NCI-H446 (cell line): ENCODE measurements at regions not wholly inside any gene's neighbourhood (a gene's known extent, or its start where the extent isn't known, plus 50 kb on each side); places are given as distances from the start of the nearest gene placed in this dataset.

Experiments used
- DNase-seq, 2 experiments: peaks; one replicate each; lab custom pipeline; 2025; lab: John Stamatoyannopoulos, UW

DNA sequence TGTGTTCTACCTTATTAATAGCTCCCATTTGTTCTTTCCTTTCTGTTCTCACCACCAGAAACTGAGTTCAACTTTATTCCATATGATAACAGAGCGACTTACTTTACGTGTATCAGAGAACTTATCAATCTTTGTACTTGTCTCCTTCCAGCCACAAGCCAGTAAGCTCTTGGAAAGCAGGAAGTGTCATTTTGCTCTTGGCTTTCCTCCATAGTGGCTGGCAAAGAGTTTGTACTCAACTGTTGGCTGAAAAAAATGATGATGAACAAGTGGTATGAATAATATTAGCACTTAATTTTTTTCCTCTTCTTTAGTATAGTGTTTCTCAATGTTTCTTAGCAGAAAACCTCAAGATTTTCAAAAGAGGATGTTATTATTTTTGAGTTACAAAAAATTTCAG lies 182.4 kb upstream of the TOM1L1 start:
- peak in 1 of 2 experiments; percentile 3 for DNase-seq

DNA sequence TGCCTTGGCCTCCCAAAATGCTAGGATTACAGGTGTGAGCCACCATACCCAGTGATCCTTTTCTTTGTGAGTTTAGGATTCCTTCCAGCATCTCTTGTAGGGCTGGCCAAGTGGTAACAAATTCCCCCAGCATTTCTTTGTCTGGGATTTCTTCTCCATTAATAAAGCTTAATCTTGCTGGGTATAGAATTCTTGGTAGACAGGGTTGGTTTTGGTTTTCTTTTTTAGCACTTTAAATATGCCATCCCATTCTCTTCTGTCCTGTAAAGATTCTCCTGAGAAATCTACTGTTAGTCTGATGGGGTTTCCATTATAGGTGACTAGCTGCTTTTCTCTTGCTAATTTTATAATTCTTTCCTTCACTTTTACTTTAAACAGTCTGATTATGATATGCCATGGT lies 173.0 kb upstream of the TOM1L1 start:
- DNase-seq: no peak

DNA sequence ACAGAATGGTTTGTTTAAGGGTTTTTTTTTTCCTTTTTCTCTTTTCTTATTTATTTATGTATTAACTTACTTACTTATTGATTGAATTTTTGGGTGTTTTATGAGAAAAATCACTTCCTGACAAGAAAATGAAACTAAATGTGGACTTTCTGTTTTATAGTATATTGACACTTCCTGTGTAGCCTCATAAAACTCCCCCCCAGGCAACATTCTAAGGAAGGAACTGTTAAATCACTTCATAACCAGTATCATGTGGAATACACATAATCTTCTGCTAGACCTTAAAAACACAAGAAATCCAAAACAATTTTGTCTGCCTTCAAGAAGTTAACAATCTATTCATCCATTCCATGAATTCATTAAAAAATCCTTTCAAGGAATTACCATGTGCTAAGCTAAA lies 164.1 kb upstream of the TOM1L1 start:
- no peak for DNase-seq

DNA sequence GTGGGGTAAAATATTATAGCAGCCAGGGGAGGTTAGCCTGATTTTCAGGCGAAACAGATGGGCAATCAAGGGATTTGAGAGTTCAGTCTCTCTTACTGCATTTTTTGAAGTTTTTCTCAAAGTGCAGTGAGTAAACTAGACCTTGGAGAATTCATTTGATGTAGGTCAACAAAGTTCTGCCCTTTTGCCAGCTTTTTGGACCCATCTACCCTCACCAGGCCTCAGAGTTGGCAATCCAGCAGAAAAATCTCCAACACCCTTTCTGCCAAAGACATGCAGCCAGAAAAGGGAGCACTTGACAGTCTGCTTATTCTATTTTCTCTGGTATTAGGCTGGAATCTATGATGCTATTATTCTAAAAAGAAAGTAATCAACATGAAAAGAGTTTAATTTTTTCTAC lies 162.2 kb upstream of the TOM1L1 start:
- no peak for DNase-seq

DNA sequence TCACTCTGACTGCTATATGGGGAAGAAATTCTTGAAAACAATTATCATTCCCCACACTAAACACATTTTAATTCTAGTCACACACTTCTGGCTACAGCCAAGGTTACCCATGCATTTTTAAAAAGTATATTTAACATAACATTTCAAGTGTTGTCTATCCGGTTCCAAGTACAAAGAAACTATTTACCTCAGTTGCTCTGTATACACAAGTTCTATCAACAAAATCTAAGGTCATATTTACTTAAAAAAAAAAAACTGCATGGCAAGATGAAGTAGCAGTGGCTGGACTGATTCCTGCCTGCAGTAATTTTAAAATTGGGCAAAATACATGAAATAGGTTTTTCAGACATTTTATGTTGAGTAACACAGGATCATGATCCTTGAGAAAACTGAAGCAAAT lies 155.9 kb upstream of the TOM1L1 start:
- no peak for DNase-seq

DNA sequence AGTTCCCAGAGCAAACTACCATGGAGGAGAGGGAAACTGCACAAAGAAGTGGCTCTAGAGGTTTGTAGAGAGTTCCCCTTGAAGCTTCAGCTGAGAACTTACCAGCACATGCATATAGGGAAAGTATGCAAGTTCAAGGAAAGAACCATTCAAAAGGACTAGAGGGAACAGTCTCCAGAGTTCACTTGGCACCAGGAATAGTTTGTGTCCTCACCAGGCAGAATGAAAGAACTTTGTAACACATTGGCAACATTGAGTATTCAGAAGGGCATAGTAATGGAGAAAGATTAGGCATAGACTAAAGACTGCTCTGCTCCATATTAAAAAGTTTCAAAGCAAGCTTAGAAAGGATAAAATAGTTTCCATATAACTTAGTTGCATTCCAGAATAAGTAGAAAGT lies 155.4 kb upstream of the TOM1L1 start:
- no peak for DNase-seq

DNA sequence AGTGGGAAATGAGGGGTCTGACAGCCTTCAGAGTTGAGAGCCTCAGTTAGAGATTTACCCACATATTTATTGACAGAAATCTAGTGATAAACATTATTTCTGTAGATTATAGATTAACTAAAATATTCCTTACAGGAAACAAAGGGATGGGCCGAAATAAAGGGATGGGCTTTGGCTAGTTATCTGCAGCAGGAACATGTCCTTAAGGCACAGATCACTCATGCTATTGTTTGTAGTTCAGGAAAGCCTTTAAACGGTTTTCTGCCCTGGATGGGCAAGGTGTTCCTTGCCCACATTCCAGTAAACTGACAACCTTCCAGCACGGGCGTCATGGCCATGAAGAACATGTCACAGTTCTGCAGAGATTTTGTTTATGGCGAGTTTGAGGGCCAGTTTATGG lies 154.8 kb upstream of the TOM1L1 start:
- DNase-seq: no peak

DNA sequence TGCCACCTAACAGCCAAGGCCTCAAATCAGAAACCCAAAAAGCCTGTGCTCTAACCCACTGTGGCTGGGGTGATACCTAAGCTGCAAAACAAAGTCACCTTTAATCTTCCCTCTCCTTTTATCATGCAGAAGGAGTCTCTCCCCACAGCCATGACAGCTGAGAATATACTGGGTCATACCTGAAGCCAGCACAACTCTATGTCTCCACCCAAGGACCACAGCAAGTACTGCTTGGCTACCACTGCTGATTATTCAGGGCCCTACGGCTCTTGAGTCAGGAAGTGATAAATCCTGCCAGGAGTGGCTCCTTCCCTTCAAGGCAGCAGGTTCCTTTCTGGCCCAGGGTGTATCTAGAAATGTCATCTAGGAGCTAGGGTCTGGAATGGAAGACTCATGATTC lies 151.5 kb upstream of the TOM1L1 start:
- DNase-seq: no peak

DNA sequence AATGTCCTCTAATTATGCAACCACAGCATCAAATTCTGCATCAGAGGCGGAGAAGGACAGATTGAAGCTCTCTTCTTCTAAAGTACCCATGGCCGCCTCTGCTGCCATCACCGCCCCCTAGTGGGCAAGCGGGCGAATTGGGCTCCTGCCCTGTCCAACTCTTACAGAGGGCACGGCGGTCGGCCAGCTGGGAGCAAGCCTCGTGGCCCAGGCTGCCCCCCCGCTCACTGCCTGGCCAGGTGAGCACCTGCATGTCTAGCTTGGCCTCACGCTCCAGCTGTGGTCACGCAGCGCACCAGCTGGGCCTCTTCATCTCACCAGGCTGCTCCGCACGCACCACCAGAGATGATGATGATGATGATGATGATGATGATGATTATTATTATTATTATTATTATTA lies 146.1 kb upstream of the TOM1L1 start:
- DNase-seq: peak in 1 of 2 experiments; percentile 8

DNA sequence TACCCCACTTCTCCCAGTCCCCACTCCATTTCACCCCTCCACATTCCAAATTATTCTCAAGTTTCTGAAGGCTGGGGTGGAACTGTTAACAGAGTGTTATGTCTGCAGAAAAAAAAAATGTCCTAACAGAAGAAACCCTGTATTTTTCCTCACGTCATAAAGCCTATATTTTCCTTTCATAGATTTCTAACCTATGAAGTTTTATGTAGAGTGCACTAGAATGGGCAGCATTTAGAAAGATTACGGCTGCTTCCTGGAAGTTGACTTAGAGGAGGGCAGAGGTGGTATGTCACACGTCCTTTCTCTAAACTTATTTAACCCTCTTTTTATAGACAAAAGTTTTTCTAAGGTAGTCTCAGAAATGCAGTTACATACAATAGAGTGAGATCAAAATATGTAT lies 139.8 kb upstream of the TOM1L1 start:
- no peak for DNase-seq

DNA sequence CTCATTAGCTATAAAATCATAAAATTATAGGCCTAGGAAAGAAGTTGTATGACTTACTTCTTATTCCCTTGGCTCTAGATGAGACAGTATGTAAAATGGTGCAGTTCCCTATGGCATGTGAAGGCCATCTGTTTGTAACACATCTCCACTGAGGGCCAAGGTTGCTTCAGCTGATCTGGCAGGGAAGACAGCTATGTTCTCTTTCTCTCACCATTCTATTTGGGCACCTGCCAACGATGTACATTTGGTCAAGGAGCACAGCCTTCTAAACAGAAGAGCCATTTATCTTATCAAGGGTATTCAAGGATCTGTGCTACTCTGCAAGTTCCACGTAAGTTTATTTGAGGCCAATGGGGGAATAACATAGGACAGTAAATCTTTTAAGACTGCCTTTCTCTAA lies 129.8 kb upstream of the TOM1L1 start:
- DNase-seq: peak; percentile 11 to 87

DNA sequence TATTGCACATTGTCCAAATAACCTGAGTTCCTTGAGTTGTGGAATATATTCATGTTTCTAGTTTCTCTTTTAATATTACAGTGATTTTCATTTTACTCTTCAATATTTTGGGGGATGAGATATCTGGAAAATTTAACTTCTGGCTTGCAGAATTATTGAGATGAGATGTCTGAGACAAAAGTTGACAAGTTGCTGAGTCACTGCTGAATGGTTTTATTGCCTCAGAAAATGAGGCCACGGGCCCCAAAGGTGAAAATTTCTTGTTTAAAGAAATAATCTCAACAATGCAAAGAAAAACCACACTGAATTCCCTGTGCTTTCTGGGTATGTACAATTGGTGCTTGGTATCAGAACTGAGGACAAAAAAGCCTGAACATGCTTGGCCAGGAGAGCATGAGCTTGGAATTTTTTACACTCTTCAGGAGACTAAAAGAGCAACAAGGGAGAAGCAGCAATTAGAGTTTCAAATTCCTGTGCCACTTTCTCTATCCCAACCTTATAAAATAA lies 129.2 kb upstream of the TOM1L1 start:
- DNase-seq: no peak

DNA sequence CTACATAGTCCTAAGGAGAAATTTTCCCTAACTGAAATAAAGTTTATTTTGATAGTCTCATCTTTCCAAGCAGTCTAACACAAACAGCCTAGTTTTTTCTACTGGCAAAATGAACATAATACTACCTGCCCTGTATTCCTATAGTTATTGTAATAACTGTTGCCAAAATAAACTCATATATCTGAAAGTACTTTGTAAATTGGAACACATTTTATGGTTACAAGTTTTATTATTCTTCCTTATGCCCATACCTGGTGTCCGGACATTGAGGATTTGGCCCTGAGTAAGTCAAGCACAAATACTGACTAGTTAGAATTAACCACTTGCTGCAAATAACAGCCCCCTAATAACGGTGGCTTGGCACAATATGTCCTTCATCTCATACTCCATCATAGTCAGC lies 120.4 kb upstream of the TOM1L1 start:
- no peak for DNase-seq

DNA sequence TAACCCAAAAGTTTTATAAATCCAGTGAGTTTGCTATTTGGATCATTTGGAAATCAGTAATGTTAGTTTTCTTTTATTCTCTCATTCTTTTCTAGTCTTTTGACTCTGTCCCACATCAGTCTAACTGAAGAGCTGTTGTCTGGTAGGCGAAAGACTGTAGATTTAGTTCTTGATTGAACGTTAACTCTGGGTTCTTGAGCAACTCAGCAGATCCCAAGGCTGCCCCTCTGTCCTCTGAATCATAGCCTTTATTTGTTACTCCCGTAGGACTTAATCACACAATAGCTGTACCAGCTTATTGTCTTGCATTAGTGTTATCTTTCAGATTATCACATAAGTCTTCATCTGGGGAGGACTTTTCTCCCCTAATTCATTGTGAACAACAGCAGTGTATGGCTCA lies 119.3 kb upstream of the TOM1L1 start:
- DNase-seq: no peak

DNA sequence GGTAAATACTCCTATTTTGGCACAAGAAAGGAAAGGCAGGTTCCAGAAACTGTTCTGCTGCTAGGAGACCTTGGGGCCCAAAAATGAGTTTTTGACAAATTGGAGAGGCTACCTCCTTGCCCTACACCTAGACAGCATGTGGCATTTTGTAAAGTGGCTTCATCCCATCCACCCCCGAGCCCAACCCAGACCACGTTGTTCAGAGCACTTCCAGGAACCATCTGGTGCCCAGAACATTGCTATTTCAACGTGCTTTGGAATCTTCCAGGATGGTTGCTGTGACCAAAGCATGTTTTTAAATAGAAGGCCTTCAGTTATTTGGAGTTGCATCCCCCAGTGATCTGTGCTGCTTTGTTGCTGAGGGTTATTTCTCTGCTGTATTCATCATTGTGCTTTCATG lies 116.3 kb upstream of the TOM1L1 start:
- peak in 1 of 2 experiments; percentile 19 for DNase-seq

DNA sequence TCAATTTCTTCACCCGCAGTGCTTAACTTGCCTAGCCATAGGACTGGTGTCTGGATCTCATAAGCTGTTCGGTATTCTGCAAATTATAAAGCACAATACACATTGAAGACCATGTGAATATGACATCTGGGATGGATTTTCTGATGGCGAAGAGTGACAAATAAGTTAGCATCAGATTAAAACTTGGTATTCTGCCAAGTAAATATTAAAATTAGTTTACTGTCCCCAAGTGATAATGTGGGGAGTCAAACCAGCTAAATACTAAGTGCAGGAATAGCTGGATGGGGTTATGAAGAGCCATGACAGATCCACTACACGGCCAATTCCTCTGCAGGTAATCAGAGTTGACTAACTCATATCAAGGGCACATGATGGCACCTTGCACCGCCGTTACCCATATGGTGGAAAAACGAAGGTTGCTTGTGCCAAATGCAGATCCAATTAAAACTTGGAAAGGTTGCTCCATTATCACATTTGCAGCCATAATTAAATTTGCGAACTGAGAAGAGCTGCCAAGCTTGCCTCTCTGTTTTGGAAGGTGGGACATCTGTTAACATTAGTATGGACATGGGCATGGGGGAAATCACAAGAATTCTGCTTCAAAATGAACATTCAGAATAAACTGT lies 114.9 kb upstream of the TOM1L1 start:
- DNase-seq: peak; percentile 62 to 88

DNA sequence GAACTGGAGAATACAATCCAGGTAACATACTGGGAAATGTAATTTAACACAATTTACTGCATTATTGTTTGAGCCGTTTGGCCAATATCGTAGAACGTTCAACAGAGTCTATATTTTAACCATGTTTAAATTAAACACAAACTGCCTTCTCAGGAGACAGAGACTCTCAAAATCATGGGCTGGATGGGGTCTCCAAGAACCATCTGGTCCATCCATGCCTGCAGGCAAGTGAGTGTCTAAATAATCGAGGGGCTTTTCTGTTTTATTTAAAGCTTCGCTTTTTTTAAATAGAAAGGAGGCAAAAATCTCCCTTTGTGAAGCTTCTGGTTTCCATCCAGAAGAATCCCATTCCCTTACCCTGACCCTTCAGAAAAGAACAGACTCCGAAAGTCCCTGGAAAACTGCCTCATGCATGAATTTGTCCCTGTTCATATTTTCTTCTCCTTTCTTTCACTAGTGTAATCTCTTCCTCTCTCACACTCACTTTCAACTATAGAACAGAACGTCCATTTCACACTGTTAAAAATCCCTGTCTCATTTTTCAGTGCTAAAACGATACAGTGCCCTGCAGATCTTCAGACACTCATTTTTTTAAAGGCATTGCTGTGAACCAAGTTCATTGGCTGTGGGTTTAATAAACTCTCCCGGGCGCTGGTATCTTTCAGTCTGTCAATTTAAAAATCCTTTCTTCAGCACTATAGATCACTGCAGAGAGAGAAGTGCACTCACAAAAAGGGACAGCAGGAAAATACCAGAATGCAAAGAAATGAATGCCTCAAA lies 111.4 kb upstream of the TOM1L1 start:
- DNase-seq: no peak

DNA sequence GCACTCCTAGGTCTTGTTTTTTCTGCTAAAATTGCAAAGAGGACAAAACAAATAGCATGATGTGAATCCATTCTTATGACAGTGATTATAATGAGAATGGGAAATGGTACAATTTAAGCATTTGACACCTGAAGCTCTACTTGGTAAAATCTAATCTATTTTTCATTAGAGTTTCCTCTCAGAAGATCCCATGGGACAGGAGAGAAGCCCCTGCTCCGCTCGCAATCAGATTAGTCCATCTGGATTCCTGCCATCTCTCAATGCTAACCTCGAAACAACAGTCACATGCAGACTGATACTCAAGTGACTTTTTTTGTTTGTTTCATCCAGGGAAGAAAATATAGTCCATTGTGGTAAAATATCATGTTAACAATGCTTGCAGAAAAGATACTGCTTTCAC lies 107.4 kb upstream of the TOM1L1 start:
- no peak for DNase-seq

DNA sequence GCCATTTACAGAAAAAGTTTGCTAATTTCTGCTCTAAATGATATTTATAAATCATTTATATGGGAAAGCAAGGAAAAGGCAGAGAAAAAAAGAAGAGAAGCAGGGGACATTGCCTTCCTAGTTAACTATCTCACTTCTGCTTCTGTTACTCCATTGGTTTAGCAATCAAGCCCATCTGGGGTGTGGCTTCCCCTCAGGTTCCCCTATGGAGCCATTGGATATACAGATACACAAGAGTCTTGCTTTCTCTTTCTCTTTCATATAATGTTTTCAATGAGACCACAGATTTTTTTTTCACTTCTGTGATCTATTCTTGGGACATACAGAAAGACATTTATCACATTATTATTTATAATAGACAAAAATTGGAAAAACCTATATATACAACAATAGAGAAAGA lies 105.6 kb upstream of the TOM1L1 start:
- DNase-seq: no peak

DNA sequence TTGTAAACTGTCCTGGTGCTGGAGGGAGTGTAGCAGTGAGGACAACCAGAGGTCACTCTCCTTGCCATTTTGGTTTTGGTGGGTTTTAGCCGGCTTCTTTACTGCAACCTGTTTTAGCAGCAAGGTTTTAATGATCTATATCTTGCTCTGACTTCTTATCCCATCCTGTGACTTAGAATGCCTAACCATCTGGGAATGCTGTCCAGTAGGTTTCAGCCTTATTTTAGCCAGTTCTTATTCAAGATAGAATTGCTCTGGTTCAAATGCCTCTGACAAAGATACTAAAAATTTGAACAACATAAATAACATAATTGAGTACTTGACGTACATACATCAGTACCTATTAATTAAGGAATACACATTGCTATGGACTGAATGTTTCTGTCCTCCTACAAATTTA lies 93.3 kb upstream of the TOM1L1 start:
- no peak for DNase-seq

DNA sequence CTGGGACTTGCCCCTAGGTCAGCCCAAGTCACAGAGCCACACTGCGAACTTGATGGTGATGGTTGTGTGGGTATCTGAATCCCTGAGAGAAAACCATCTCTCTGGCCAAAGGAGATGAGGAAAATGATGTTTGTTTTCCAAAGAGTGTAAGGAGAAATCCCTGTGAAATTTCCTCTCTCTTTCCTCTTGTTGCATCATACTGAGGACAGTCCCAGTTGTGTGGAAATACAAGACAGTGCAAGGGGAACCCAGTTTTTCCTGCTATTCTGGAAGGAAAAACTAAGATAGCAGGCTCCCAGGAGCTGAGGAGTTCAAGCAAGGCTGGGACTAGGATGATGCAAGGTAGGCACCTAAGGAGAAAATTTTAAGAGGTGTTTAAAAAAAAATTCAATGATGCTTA lies 86.8 kb upstream of the TOM1L1 start:
- no peak for DNase-seq

DNA sequence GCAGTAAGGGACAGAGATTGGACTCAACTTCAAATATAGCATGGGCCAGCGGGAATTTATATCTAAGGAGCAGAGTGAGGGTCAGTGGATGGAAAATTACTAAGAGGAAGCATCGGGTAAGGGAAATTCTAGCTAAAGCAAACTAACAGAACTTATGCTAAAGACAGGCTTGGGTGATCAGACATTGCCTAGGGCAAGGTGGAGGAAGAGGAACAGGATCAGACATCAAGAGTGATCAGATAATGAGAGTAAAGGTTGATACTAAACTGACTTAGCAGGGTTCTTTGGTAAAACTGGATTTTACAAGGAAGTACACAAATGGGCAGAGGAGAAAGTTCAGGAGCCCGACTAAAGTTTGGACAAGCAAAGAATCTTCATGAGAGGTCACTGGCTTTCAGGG lies 86.3 kb upstream of the TOM1L1 start:
- no peak for DNase-seq

DNA sequence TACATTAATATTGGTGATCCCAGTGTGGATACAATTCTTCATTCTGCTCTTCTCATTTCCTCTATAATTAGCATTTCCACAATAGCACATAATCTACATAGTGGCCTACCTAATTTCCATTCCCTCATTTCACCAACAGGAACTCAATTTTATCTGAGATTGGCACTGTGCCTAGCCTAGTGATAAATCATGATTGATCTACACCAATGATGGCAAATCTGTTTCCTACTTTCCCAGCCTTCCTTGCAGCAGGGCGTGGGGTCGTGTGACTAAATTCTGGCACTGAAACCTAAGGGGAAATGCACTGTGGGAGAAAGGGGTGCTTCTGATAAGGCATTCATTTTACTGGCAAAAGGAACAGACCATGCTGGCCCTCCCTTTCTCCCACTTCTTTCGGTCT lies 66.6 kb upstream of the TOM1L1 start:
- DNase-seq: no peak

DNA sequence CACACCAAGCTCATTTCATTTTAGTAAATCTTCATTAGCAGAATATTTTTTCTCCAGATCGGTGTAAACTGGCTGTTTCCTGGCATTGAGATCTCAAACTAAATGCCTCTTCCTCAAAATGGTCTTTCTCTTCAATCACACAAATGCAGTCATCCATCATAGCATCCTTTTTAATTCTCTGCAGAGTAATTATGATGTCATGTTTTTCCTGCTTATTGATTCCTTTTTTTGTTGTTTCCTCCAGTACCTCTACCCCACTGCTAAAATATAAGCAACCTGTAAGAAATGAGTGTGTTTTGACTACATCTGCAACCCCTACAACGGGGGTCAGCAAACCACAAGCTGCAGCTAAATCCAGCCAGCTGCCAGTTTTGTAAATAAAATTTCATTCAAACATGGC lies 65.6 kb upstream of the TOM1L1 start:
- DNase-seq: no peak
